Liver (tissue), 8 donors: ENCODE measurements at regions not wholly inside any gene's neighbourhood (a gene's known extent, or its start where the extent isn't known, plus 50 kb on each side); places are given as distances from the start of the nearest gene placed in this dataset.

Experiments
- DNase-seq: peaks from one replicate; pipeline ENCODE4 v3.0.0-alpha.2; 2017; ENCODE audit warnings: low spot score
- H3K27ac ChIP-seq, 2 donors: one replicate each; pipeline ENCODE4 v1.7.0; 2013; ENCODE audit warnings: inconsistent platforms in 2 of 2, low read length in 2 of 2, control low read depth in 1 of 2, low read depth in 1 of 2, mild to moderate bottlenecking in 1 of 2
- H3K27me3 ChIP-seq, 4 donors: one replicate each; pipeline versions ENCODE4 v1.6.1 to v1.7.0; 2013; ENCODE audit warnings: low read length in 3 of 4, inconsistent platforms in 1 of 4, mild to moderate bottlenecking in 1 of 4, moderate library complexity in 1 of 4; ENCODE audit not compliant: control insufficient read depth in 4 of 4, insufficient read depth in 4 of 4
- H3K36me3 ChIP-seq, 4 donors: one replicate each; pipeline versions ENCODE4 v1.6.1 to v1.7.0; 2013; ENCODE audit warnings: low read length in 3 of 4, mild to moderate bottlenecking in 3 of 4, low read depth in 1 of 4, moderate library complexity in 1 of 4; ENCODE audit not compliant: control insufficient read depth in 4 of 4, insufficient read depth in 3 of 4
- H3K4me1 ChIP-seq, 4 donors: one replicate each; pipeline versions ENCODE4 v1.6.1 to v1.7.0; 2013; ENCODE audit warnings: low read length in 3 of 4, mild to moderate bottlenecking in 3 of 4, moderate library complexity in 1 of 4; ENCODE audit not compliant: control insufficient read depth in 4 of 4, insufficient read depth in 4 of 4
- H3K4me3 ChIP-seq, 3 donors: one replicate each; pipeline versions ENCODE4 v1.6.1 to v1.7.0; 2013; ENCODE audit warnings: low read length in 3 of 3, control low read depth in 1 of 3, low read depth in 1 of 3, mild to moderate bottlenecking in 1 of 3
- H3K9ac ChIP-seq, 2 donors: one replicate each; pipeline ENCODE4 v1.7.0; 2013; ENCODE audit warnings: low read length in 2 of 2, mild to moderate bottlenecking in 2 of 2, moderate library complexity in 2 of 2, control low read depth in 1 of 2, low read depth in 1 of 2
- H3K9me3 ChIP-seq, 4 donors: one replicate each; pipeline versions ENCODE4 v1.6.1 to v1.7.0; 2013; ENCODE audit warnings: low read length in 3 of 4; ENCODE audit not compliant: control insufficient read depth in 4 of 4
- EGR1 ChIP-seq, 2 donors: IDR thresholded peaks; 2 replicates each; pipeline ENCODE4 v1.6.1; 2016 to 2018; ENCODE audit warnings: antibody characterized with exemption in 2 of 2, low read depth in 2 of 2
- FOXA1 ChIP-seq: IDR thresholded peaks from 2 replicates; pipeline ENCODE4 v1.6.1; 2016; ENCODE audit warnings: antibody characterized with exemption
- FOXA2 ChIP-seq: IDR thresholded peaks from 2 replicates; pipeline ENCODE4 v1.6.1; 2016; ENCODE audit warnings: antibody characterized with exemption
- HNF4A ChIP-seq, 2 donors: conservative IDR thresholded peaks; 2 replicates each; pipeline ENCODE4 v1.6.1; 2016; ENCODE audit warnings: antibody characterized with exemption in 2 of 2, mild to moderate bottlenecking in 2 of 2
- HNF4G ChIP-seq: IDR thresholded peaks from 2 replicates; pipeline ENCODE4 v1.6.1; 2016; ENCODE audit warnings: antibody characterized with exemption
- JUND ChIP-seq, 2 donors: IDR thresholded peaks; 2 replicates each; pipeline ENCODE4 v1.6.1; 2016; ENCODE audit warnings: antibody characterized with exemption in 2 of 2
- MAX ChIP-seq: IDR thresholded peaks from 2 replicates; pipeline ENCODE4 v1.6.1; 2016; ENCODE audit warnings: antibody characterized with exemption
- NR2F2 ChIP-seq: IDR thresholded peaks from 2 replicates; pipeline ENCODE4 v1.6.1; 2016; ENCODE audit warnings: antibody characterized with exemption
- RAD21 ChIP-seq, 2 donors: IDR thresholded peaks; 2 replicates each; pipeline ENCODE4 v1.6.1; 2016; ENCODE audit warnings: antibody characterized with exemption in 2 of 2, mild to moderate bottlenecking in 2 of 2
- REST ChIP-seq: IDR thresholded peaks from 2 replicates; pipeline ENCODE4 v1.6.1; 2016; ENCODE audit warnings: antibody characterized with exemption, mild to moderate bottlenecking
- RXRA ChIP-seq, 2 donors: IDR thresholded peaks; 2 replicates each; pipeline ENCODE4 v1.6.1; 2017 to 2018; ENCODE audit warnings: antibody characterized with exemption in 2 of 2, mild to moderate bottlenecking in 1 of 2
- SP1 ChIP-seq: IDR thresholded peaks from 2 replicates; pipeline ENCODE4 v1.6.1; 2018; ENCODE audit warnings: antibody characterized with exemption, mild to moderate bottlenecking
- TAF1 ChIP-seq: conservative IDR thresholded peaks from 2 replicates; pipeline ENCODE4 v1.6.1; 2016; ENCODE audit warnings: antibody characterized with exemption, mild to moderate bottlenecking
- YY1 ChIP-seq: IDR thresholded peaks from 2 replicates; pipeline ENCODE4 v1.6.1; 2016; ENCODE audit warnings: antibody characterized with exemption, mild to moderate bottlenecking
- ZBTB33 ChIP-seq: IDR thresholded peaks from 2 replicates; pipeline ENCODE4 v1.6.1; 2016; ENCODE audit warnings: antibody characterized with exemption
- WGBS: extraction: QIAGEN DNeasy Blood & Tissue Kit; methylation state at CpG from one replicate; pipeline ENCODE4 v1.1.7; 2013; 5-methylcytosine and 5-hydroxymethylcytosine counted together
- TF ChIP-seq, protein P1 (sequence below): fragments of 150-350 bp; IDR thresholded peaks from 2 replicates; pipeline ENCODE4 v1.5.1; 2017; ENCODE audit warnings: improper control_type of control experiment, low read depth, low read length; ENCODE audit not compliant: missing input control
- TF ChIP-seq, protein P2 (sequence below): IDR thresholded peaks from 2 replicates; pipeline ENCODE4 v1.6.1; 2016; ENCODE audit warnings: antibody characterized with exemption
- donor health status: healthy.
- donor health status: healthy.
- donor health status: healthy.
- donor health status: healthy.
- donor health status: healthy.

- TF ChIP-seq REST (no peak), FOXA1 (no peak), MAX (no peak), JUND (IDR thresholded peaks at IDR 0.05) (no peak), NR2F2 (no peak), EGR1 (IDR thresholded peaks at IDR 0.05; ENCODE audit: low read depth in 2 of 2) (no peak), YY1 (no peak), TAF1 (no peak), RXRA (IDR thresholded peaks at IDR 0.05) (no peak), ZBTB33 (no peak), SP1 (no peak), RAD21 (IDR thresholded peaks at IDR 0.05) (no peak), HNF4A (conservative IDR thresholded peaks at IDR 0.05) (no peak), HNF4G (no peak), FOXA2 (no peak)
- TF ChIP-seq, protein P1, sequence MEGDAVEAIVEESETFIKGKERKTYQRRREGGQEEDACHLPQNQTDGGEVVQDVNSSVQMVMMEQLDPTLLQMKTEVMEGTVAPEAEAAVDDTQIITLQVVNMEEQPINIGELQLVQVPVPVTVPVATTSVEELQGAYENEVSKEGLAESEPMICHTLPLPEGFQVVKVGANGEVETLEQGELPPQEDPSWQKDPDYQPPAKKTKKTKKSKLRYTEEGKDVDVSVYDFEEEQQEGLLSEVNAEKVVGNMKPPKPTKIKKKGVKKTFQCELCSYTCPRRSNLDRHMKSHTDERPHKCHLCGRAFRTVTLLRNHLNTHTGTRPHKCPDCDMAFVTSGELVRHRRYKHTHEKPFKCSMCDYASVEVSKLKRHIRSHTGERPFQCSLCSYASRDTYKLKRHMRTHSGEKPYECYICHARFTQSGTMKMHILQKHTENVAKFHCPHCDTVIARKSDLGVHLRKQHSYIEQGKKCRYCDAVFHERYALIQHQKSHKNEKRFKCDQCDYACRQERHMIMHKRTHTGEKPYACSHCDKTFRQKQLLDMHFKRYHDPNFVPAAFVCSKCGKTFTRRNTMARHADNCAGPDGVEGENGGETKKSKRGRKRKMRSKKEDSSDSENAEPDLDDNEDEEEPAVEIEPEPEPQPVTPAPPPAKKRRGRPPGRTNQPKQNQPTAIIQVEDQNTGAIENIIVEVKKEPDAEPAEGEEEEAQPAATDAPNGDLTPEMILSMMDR = no peak
- TF ChIP-seq, protein P2, sequence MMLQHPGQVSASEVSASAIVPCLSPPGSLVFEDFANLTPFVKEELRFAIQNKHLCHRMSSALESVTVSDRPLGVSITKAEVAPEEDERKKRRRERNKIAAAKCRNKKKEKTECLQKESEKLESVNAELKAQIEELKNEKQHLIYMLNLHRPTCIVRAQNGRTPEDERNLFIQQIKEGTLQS = no peak
- WGBS = 77% methylated on average over 4 of the region's 4 CpGs
- no peak overlapping the region for H3K27ac ChIP-seq
Observed at GRCh38 chr6:126526996-126527606, 187.2 kb downstream of the CENPW start.

More at GRCh38 chr6:126526996-126527606, 187.2 kb downstream of the CENPW start:
- Histone ChIP-seq H3K36me3 (no peaks in the 10 kb centered on the region), H3K4me1 (peaks cover 0 to 2% (median 0%) of the 10 kb centered on the region in 4 donors), H3K27me3 (no peaks in the 10 kb centered on the region), H3K4me3 (no peak overlapping the region), H3K9ac (no peak overlapping the region), H3K9me3 (no peaks in the 10 kb centered on the region)
- DNase-seq = no peak
